ENCODE measurements at regions not wholly inside any gene's neighbourhood (a gene's known extent, or its start where the extent isn't known, plus 50 kb on each side); places are given as distances from the start of the nearest gene placed in this dataset.

DNA sequence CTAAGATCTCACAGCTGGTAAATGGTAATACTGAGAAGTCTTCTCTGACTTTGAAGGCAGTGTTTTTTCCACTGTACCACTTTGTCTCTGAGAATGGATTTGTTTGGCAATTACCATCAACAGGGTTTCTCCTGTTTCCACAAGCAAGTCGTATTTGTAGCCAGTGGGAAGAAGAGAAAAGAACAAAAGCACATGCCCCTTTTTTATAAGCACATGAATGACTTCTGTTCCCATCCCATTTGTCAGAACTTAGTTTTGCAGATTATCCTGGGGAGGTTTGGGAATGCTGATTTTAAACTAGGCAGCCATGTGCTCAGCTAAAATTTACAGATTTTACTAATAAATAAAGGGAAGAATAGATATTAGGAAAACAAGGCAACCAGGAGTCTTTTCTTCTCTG, 92.9 kb upstream of the ZSWIM2 start:
- H3K4me3 ChIP-seq (replicated peaks; ENCODE audit: insufficient read depth, low read length) = no peak overlapping the region
- no peak for DNase-seq (ENCODE audit: low read depth in 1 of 2, low spot score in 1 of 2)
- H3K27ac ChIP-seq (replicated peaks) = no peak overlapping the region
- no peaks in the 10 kb centered on the region for H3K27me3 ChIP-seq (ENCODE audit: insufficient read depth, poor library complexity, severe bottlenecking)
- TF ChIP-seq, protein P1, sequence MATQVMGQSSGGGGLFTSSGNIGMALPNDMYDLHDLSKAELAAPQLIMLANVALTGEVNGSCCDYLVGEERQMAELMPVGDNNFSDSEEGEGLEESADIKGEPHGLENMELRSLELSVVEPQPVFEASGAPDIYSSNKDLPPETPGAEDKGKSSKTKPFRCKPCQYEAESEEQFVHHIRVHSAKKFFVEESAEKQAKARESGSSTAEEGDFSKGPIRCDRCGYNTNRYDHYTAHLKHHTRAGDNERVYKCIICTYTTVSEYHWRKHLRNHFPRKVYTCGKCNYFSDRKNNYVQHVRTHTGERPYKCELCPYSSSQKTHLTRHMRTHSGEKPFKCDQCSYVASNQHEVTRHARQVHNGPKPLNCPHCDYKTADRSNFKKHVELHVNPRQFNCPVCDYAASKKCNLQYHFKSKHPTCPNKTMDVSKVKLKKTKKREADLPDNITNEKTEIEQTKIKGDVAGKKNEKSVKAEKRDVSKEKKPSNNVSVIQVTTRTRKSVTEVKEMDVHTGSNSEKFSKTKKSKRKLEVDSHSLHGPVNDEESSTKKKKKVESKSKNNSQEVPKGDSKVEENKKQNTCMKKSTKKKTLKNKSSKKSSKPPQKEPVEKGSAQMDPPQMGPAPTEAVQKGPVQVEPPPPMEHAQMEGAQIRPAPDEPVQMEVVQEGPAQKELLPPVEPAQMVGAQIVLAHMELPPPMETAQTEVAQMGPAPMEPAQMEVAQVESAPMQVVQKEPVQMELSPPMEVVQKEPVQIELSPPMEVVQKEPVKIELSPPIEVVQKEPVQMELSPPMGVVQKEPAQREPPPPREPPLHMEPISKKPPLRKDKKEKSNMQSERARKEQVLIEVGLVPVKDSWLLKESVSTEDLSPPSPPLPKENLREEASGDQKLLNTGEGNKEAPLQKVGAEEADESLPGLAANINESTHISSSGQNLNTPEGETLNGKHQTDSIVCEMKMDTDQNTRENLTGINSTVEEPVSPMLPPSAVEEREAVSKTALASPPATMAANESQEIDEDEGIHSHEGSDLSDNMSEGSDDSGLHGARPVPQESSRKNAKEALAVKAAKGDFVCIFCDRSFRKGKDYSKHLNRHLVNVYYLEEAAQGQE (IDR thresholded peaks at IDR 0.05; ENCODE audit: insufficient replicate concordance, low read depth) = no peak
- no peak for TF ChIP-seq GABPA (IDR thresholded peaks at IDR 0.05; ENCODE audit: low read depth)
- TF ChIP-seq, protein P2, sequence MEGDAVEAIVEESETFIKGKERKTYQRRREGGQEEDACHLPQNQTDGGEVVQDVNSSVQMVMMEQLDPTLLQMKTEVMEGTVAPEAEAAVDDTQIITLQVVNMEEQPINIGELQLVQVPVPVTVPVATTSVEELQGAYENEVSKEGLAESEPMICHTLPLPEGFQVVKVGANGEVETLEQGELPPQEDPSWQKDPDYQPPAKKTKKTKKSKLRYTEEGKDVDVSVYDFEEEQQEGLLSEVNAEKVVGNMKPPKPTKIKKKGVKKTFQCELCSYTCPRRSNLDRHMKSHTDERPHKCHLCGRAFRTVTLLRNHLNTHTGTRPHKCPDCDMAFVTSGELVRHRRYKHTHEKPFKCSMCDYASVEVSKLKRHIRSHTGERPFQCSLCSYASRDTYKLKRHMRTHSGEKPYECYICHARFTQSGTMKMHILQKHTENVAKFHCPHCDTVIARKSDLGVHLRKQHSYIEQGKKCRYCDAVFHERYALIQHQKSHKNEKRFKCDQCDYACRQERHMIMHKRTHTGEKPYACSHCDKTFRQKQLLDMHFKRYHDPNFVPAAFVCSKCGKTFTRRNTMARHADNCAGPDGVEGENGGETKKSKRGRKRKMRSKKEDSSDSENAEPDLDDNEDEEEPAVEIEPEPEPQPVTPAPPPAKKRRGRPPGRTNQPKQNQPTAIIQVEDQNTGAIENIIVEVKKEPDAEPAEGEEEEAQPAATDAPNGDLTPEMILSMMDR (IDR thresholded peaks at IDR 0.05; ENCODE audit: insufficient read depth, low read length) = no peak
- TF ChIP-seq SPI1 (IDR thresholded peaks at IDR 0.05; ENCODE audit: borderline replicate concordance, low read depth) = no peak
- TF ChIP-seq POLR2AphosphoS5 (IDR thresholded peaks at IDR 0.05; ENCODE audit: low read depth) = no peak

DNA sequence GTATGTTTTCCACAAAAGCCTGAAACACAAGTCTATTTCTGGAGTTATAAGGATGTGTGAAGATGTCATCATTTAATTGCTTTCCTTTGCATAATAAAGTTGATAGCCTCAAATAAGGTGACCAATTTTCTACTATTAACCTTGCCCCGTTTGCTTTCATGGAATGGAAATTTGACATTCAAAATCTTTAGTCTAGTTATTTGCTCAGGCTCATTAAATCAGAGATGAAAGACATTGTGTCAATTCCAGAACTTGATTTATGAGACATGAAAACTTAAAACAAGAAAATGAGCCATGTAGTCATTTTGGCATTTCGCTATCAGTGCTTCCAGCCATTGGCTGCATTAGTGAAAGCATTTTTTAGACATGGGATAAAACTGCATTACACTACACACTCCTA, 91.5 kb upstream of the ZSWIM2 start:
- H3K27me3 ChIP-seq (ENCODE audit: insufficient read depth, poor library complexity, severe bottlenecking) = no peaks in the 10 kb centered on the region
- H3K27ac ChIP-seq (replicated peaks) = no peak overlapping the region
- TF ChIP-seq GABPA (IDR thresholded peaks at IDR 0.05; ENCODE audit: low read depth) = no peak
- TF ChIP-seq POLR2AphosphoS5 (IDR thresholded peaks at IDR 0.05; ENCODE audit: low read depth) = no peak
- no peak for TF ChIP-seq SPI1 (IDR thresholded peaks at IDR 0.05; ENCODE audit: borderline replicate concordance, low read depth)
- TF ChIP-seq, protein P2 (IDR thresholded peaks at IDR 0.05; ENCODE audit: insufficient read depth, low read length) = no peak
- TF ChIP-seq, protein P1 (IDR thresholded peaks at IDR 0.05; ENCODE audit: insufficient replicate concordance, low read depth) = no peak
- no peak for DNase-seq (ENCODE audit: low read depth in 1 of 2, low spot score in 1 of 2)
- no peak overlapping the region for H3K4me3 ChIP-seq (replicated peaks; ENCODE audit: insufficient read depth, low read length)

DNA sequence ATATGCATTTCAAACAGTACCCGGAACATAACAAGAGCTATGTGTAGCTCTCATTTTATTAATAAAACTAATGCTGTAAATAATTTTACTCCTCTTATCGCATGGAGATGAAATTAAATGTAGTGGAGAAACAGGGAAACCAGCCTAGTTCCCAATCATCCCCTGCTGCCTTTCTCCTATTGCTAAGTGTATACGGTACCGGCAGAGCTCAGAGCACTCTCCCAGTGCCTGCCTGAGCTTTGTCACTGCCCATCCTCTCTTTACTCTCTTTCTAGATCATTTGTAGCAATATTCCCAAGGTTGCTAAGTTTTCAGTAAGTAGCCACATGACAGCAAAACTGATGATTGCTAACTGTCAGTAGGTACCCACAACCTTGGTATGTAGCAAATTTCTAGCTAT, 85.5 kb upstream of the ZSWIM2 start:
- no peak for DNase-seq (ENCODE audit: low read depth in 1 of 2, low spot score in 1 of 2)
- Histone ChIP-seq H3K27me3 (ENCODE audit: insufficient read depth, poor library complexity, severe bottlenecking) (no peaks in the 10 kb centered on the region), H3K4me3 (replicated peaks; ENCODE audit: insufficient read depth, low read length) (no peak overlapping the region), H3K27ac (replicated peaks) (no peak overlapping the region)
- TF ChIP-seq GABPA (IDR thresholded peaks at IDR 0.05; ENCODE audit: low read depth) (no peak), SPI1 (IDR thresholded peaks at IDR 0.05; ENCODE audit: borderline replicate concordance, low read depth) (no peak), POLR2AphosphoS5 (IDR thresholded peaks at IDR 0.05; ENCODE audit: low read depth) (no peak)
- TF ChIP-seq, protein P1 (IDR thresholded peaks at IDR 0.05; ENCODE audit: insufficient replicate concordance, low read depth) = no peak
- TF ChIP-seq, protein P2 (IDR thresholded peaks at IDR 0.05; ENCODE audit: insufficient read depth, low read length) = no peak
